Kidney capillary endothelial cell (primary cell): ENCODE measurements at regions not wholly inside any gene's neighbourhood (a gene's known extent, or its start where the extent isn't known, plus 50 kb on each side); places are given as distances from the start of the nearest gene placed in this dataset.
A peak's percentile ranks its signal among the peaks of the same experiment; 100 is the strongest.

Experiments
- DNase-seq: peaks from one replicate; pipeline ENCODE4 v3.0.0-alpha.2; 2018; ENCODE audit warnings: low spot score

DNA sequence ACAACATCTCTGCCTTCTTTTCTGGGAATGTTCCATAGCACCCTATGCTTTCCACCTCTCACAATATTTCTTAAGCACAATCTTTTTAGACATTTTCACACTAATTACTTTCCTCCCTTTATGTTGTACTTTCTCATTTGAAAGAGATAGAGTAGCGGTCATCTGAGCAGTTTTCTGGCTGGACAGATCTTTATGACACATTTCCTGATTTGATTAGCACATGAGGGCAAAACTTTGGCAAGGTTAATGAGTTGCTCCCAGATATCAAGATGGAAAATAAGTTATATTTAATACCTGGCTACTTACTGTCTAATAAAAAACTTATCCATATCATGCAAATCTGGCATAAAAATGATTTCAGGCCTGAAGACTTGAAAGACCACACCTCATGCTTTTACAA lies 723.9 kb downstream of the SOCS6 start:
- DNase-seq = no peak

DNA sequence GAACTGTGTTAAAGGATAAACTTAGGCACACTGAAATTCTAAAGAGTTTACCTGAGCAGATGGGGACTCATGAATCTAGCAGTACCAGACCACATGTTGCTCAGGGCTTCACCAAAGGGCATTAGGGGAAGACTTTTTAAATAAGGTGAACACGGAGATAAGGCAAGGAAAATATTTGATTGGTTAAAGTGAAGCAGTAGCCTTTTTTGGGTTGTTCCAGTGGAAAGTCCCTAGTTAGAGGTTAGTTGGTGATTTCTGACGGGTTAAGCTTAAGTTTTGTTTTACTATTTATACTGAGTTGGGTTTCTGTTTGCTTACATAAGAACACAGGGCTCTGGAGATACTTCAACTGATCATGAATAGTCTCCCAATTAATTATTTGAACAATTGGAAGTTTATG lies 722.5 kb downstream of the SOCS6 start:
- DNase-seq = no peak

DNA sequence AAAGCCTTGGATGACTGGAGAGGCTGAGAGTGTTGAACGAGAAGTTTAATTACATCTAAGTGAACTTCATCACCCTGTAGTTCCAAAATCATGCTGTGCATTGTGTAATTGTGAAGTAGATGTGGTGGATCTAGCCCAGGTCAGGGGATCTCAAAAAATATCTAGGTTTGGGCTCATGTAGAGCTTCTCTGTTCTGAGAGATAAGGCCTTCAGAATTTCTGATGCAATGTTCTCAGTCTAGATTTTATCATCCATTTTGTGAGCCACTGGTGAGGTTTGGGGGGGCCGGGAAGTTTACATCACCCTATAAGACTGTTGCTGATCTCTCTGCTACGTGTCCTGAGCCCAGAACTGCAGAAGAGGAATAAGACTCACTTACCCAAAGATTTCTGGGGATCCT lies 719.4 kb downstream of the SOCS6 start:
- DNase-seq = no peak

DNA sequence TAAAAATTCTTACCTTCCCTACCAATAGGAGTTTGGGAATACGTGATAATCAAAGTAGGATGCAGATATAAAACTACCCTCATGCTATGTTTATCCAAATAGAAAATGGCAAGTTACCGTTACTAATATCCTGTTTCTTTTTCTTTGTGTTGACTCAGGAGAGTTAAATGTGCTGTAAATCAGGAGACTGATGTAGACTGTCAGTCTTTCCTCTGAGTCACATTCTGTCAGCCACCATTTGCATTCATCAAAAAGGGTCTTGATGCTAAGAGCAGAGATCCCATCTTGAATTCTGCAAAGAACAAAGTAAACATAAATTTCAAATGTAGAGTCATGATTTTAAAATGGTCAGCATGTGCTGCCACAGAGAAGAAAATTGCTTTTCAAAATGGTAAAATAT lies 712.8 kb downstream of the SOCS6 start:
- DNase-seq = peak; percentile 86

DNA sequence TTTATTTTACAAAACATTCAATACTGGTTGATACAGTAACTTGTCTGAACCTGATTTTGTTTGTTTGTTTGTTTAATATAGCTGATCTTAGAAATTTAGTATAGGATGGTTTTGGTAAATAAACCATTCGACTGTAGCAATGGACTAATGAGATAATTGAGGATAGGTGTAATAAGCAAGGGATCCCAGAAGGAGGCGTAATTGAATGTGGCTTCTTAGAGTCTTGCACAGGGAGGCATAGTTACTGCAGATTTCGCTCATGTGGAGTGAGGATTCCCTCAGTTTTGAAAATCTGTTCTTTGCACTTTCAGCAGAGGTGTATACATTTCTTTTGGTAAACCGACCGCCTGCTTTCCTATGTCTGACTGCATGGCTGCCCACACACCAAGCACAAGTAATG lies 709.6 kb downstream of the SOCS6 start:
- DNase-seq = no peak

DNA sequence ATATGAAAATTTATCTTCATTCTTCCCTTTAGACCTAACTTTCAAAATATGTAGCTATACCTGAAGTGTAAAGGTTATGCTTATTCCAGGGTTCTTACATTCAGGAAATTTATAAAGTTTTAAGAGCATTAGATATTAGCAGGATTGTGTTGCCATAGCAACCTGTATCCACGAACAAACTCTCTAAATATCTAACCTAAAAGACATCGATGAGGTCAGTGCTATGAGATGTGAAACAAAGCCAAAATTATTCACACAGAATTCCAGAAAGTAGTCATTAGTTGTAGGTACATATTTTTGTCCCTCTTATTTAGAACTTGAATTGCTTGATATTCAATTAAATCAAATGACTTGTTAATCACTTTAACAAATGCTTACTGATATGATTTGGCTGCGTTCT lies 705.3 kb downstream of the SOCS6 start:
- DNase-seq = no peak

DNA sequence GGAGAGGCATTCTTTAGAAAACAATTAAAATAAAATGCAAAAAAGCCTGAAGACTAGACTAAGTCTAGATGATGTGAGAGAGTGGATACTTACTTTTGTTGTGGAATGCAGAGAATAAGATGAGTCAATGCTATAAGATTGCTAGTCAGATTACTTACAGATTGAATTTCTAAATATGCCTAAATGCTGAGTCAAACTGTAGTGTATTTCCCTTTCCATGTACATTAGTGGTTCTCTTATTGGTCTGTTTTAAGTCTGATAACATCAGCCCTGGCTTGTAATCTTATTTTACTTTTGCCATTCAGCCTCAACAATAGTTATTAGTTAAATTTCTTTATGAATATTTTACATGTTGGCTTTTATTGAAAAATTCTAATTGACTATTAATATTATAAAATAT lies 702.7 kb downstream of the SOCS6 start:
- DNase-seq = peak; percentile 72

DNA sequence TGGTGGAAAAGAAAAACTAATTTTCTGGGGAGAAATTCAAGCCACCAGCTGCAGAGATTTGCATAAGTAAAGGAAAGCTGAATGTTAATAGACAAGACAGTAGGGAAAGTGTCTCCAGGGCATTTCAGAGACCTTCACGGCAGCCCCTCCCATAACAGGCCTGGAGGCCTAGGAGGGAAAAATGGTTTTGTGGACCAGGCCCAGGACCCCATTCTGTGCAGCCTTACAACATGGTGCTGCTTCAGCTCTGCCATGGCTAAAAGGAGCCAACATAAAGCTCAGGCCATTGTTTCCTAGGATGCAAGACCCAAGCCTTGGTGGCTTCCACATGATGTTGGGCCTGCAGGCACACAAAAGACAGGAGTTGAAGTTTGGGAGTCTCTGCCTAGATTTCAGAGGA lies 697.1 kb downstream of the SOCS6 start:
- no peak for DNase-seq

DNA sequence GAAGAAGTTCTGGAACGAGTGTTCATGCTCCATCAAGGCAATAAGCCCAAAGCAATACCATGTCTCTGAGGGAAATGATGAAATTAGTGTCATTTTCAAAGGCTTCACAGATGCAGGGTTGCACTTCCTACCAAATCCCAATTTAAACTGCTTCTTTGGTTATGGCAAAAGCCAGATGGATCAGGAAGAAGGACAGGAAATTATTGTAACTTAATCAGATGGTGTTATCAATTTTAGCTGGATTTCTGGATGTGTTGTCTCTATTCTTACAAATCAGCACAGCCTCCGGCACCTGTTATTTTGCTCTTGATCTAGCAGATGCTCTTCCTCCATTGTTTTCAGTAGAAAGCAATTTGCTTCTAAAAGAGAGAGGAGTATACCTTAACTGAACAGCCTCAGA lies 693.4 kb downstream of the SOCS6 start:
- no peak for DNase-seq

DNA sequence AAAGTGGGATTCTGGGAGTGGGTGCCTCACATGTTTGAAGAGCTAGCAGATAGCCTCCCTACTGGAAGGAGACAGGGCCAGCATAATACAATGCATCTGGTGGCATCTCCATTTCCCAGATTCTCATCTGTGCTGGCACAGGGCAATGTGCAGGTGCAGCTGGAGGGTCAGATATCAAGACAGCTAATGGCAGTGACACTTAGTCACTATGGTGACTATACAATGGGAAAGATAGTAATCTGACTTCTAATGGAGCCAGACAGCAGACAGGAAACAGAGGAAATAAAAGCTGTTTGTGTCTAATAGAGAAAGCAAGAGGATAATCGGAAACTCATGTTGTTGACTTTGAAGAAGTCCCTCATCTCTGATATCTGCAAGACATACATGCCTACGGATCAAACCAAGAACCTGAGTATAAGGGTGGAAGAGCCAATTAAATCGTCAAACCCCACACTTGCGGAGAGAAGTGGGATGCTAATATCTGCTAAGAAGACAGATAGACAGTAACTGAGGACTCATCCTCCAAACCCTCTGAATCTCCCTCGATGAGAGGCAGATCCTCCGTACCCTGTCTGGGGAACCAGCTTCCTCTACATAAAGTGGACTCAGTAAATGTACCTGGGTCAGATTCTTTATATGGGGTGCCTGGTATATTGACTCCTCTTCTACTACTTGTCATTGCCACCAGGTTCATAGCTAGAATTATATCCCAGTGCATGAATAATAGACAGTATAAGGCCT lies 692.7 kb downstream of the SOCS6 start:
- DNase-seq = peak; percentile 68

DNA sequence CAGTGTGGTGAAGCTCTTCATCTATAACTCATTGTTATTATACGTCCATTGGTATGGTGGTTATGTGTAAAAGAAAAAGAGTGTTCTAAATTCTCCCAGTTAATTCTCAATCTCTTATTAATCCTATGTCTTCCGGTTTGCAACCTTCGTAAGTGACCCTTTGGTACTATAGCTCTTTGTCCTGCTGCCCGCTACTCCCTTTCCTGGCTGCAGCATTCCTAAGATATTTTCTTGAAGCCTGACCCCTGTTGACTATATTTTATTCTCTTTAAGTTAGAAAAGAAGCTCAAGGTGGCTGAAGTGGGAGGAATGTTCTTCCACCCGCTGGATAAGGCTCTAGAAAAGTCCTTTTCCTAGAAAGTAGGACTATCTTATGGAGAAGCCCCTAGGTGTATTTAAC lies 684.8 kb downstream of the SOCS6 start:
- no peak for DNase-seq

DNA sequence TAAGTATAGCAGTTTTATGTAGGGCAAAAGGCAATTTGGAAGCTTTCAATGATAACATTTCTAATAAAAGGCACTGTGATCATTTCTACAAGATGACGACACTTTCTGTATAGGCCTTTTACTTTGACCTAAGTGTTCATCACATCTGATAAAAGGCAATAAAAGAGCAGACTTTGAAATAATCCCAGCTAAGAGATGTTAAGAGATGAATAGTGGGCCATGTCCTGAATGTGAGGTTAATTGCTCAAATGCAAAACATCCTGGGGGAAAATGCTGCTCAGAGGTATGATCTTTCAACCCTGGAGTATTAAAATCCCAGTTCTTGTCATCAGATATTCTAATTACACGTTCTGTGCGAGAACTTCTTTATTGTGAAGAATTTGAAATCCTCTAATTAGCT lies 677.6 kb downstream of the SOCS6 start:
- no peak for DNase-seq

DNA sequence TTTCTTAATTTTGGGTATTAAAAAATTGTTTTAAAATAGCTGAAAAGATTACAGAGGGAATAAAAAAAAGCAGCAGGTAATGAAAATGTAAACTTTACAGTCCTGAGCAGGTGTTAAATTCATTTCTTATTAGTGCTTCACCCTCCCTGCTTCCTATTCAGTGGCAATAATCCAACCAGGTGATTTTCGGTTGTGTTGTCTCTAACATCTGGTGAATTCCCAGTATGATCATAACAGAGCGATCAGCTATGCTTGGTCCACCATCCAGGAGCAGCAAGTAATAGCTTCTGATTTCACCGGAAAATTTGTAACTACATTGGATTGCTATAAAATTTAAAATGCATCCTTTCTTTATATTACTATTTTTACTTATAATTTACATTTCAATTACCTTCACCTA lies 673.1 kb downstream of the SOCS6 start:
- no peak for DNase-seq

DNA sequence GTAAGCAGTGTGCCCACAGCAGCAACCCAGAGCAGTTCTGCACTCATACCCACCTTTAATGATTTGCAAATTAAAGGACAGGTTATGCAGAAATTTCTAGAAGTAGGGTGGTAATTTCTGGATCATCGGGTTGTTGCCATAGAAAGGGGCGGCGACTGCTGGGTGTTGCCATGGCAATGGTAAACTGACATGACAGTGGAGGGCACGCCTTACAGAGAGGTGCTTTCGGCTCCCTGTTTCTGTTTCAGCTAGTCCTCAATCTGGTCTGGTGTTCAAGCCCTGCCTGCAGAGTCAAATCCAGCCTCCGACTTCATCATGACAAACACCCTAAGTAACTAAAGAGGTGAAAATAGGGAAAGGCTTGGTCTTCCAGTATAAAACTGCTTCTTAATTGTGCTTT lies 667.7 kb downstream of the SOCS6 start:
- DNase-seq = no peak

DNA sequence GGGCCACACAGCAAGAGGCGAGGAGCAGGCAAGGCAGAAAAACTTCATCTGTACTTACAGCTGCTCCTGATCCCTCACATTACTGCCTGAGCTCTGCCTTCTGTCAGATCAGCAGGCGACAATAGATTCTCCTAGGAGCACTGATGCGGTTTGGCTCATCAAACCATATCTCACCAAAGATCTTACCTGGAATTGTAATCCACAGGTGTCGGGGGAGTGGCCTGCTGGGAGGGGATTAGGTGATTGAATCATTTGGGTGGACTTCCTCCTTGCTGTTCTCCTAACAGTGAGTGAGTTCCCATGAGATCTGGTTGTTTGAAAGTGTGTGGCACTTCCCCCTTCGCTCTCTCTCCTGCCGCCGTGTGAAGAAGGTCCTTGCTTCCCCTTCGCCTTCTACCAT lies 647.3 kb downstream of the SOCS6 start:
- no peak for DNase-seq

DNA sequence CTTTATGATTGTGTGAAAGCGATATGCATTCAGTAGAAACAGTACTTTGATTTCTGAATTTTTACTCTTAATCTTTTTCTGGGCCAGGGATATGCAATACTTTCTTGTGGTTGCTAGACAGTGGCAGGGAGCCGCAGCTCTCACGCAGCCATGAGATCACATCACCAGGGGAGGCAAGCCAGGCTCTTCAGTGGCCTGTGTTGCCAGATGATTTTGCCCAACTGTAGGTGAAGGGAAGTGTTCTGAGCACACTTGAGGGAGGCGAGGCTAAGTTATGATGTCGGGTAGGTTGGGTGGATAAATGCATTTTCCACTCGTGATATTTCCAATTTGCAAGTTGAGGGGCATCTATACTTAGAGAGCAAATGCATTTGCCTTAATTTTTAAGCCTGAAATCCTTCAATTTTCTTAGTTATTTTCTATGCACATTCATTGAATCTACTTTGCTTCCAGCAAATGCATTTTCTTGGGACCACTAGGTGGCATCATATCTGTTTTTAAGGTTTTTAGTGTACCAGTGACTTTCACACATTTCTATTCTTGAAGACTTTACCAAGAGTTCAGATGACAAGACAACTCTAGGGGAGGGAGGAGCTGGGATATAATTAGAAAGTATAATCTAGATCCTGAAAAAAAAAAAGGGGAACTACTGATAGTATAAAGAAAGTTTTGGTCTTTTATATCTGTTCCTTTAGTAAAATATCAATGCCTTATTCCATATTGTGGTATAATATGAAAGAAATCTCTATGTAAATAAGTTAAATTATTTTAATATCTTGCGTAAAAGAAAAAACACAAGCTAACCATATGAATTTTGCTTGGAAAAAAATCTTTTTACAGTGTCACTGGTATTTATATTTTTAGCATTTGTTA lies 643.3 kb downstream of the SOCS6 start:
- peak; percentile 44 for DNase-seq

DNA sequence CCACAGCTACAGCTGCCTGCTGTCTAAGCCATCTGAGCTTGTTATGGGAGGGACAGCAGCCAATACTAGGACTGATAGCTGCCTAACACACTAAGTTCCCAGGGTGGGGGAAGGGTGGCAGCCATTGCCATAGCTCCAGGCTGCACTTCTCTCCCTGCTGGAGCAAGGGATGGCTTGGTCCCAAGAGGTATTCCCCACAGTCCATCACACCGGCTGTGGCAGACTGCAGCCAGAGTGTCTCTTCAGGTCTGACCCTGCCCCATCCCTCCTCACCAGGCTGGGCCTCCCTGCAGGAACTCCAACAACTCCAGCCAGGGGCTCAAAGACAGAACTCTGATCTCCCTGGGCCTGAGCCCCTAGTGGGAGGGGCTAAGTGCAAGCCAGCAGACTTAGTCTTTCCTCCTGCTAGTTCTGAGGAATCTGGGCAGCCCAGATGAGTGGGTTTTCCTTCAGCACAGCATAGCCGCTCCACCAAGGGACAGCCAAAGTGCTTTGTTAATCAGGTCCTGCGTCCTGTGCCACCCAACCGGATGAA lies 632.1 kb downstream of the SOCS6 start:
- DNase-seq = no peak

DNA sequence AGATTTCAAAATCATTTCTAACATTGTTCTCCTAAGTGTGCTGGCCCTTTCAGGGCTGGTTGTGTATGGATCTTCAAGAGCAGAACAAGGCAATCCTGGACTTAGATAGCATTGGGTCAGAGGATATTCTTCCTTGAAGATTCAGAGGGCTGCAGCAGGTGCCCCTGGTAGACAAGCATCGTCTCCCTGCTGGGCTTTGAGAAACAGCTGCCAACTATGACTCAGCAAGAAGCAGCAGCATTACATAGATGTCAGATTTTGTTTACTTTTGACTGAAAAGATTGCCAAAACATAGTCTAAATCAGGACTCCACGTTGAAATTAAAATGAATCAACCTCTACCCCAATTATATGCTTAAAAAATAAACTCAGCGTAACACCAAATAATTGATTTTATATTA lies 618.8 kb downstream of the SOCS6 start:
- no peak for DNase-seq

DNA sequence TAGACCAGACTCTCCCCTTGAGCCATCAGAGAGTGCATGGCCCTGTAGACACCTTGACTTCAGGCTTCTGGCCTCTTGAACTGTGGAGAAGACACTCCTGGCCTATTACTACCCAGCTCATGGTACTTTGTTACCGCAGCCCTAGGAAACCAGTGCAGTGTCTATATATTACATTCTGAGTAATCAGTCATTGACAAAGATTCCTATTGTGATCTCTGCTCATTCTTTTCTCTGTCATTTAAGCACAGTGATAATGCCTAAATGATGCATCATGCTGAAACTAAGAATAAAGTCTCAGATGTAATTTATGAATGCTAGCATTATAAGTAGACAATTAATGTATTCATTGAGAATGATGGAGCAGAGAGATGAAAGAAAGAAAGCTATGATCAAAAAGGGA lies 603.5 kb downstream of the SOCS6 start:
- DNase-seq = no peak

DNA sequence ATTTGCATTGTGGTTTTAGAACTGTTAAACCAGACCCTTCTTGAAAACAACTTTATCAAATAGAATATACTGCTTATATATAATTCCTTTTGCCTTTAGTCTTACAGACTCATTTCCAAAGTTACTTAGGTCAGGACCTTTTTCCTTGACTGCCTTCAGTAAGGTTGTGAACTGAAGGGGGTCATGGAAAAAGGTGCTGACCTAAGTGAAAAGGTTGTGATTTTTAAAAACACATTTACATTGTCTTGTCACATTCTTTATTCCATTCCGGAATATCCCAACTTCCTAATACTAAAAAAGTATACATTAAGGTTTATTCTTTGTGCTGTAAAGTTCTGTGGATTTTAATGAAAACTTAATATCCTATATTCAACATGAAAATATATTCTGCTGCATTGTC lies 581.4 kb downstream of the SOCS6 start:
- DNase-seq = no peak

DNA sequence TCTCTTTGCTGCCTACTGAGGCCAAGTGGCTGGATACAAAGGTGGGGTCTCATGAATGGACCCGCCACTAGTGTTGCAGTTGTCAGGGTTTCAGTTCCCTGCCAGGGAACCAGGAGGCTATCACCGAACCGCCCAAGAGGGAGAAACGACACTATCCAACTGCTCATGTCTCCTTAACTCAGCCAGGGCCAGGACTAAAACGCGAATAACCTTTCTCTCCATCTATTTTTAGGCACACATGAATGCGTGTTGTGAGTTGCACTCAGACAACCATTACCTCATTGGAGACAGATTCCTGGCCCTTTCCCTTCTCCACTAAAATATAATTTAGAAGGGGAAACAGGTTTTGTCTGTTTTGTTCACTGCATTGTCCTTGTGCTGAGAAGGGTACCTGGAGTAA lies 559.5 kb downstream of the SOCS6 start:
- no peak for DNase-seq

DNA sequence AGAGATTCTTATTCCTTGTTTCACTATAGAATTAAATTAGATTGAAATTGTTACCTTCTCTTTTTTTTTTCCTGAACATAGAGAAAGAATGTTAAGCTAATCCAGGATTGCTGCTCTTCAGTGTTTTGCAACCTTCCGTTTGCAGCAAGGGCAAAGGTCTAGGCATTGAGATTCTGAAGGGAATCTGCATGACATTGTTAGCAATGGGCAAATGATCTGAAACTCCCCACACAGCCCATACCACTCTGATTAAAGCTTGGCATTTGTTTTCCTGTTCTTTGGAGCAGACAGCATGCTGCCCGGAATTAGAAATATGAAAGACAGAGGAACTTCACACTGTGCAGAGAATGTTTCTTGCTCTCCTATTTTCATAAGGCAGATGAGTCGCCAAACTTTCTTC lies 551.8 kb downstream of the SOCS6 start:
- DNase-seq = no peak

DNA sequence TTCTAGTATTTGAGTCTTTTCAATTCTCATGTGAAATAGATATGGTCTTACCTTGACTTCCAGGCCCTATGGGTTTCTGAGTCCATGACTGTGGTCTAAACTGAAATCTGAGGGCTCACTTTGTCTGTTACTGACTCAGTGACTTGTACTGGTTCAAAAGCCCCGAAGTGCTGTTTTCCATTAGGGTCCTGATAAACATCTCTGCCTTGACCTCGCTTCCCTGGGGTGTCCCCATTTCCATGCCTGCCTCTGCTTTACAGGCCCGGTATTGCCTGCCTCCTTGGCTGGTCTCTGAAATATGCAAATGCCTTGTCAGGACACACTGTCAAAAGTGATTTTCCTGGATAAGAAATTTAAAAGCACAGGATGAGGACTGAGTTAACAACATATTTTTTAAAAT lies 538.8 kb downstream of the SOCS6 start:
- no peak for DNase-seq
